Activated T-cell treated with anti-CD3 and anti-CD28 coated beads, Interleukin-2, amount 50 U/mL, for 4 hours (primary cell): ENCODE measurements at regions not wholly inside any gene's neighbourhood (a gene's known extent, or its start where the extent isn't known, plus 50 kb on each side); places are given as distances from the start of the nearest gene placed in this dataset.

ENCODE experiments used
- ATAC-seq, 2 donors: fragments of 200-7000 bp; cut with Tn5 transposase; one replicate each; pipeline ENCODE4 v1.10.0; 2021
- DNase-seq: peaks from one replicate; pipeline ENCODE4 v3.0.0-alpha.2; 2020
- H3K27me3 Mint-ChIP-seq: one replicate; pipeline ENCODE4 v1.8.0; 2021; ENCODE audit warnings: low read depth, mixed read lengths
- H3K36me3 Mint-ChIP-seq: one replicate; pipeline ENCODE4 v1.8.0; 2022; ENCODE audit warnings: mixed read lengths; ENCODE audit not compliant: insufficient read depth
- H3K4me1 Mint-ChIP-seq: one replicate; pipeline ENCODE4 v1.8.0; 2021; ENCODE audit warnings: low read depth, mixed read lengths
- H3K4me3 Mint-ChIP-seq: one replicate; pipeline ENCODE4 v1.8.0; 2021; ENCODE audit warnings: mild to moderate bottlenecking, moderate library complexity, mixed read lengths
- H3K9me3 Mint-ChIP-seq: one replicate; pipeline ENCODE4 v1.8.0; 2021; ENCODE audit warnings: mixed read lengths

- Mint-ChIP-seq H3K4me1 (no peaks in the 10 kb centered on the region), H3K36me3 (no peaks in the 10 kb centered on the region), H3K27me3 (no peaks in the 10 kb centered on the region), H3K9me3 (peaks cover 28% of the 10 kb centered on the region), H3K4me3 (no peak overlapping the region)
- no peak for ATAC-seq
- DNase-seq = no peak
Observed at GRCh38 chr15:24617646-24618045, 57.9 kb upstream of the NPAP1 start.

- DNase-seq = no peak
Observed at GRCh38 chr15:24621630-24622215, 53.9 kb upstream of the NPAP1 start.

More at GRCh38 chr15:24621630-24622215, 53.9 kb upstream of the NPAP1 start:
- Mint-ChIP-seq H3K4me3 (no peak overlapping the region), H3K36me3 (no peaks in the 10 kb centered on the region), H3K27me3 (no peaks in the 10 kb centered on the region), H3K4me1 (no peaks in the 10 kb centered on the region), H3K9me3 (peaks cover 23% of the 10 kb centered on the region)
- ATAC-seq = no peak
